ENCODE measurements at regions not wholly inside any gene's neighbourhood (a gene's known extent, or its start where the extent isn't known, plus 50 kb on each side); places are given as distances from the start of the nearest gene placed in this dataset.

- Mint-ChIP-seq H3K27me3 (ENCODE audit: insufficient read depth) (peaks cover 1% of the 10 kb centered on the region), H3K9me3 (no peaks in the 10 kb centered on the region), H3K36me3 (ENCODE audit: low read depth) (no peaks in the 10 kb centered on the region), H3K27ac (no peak overlapping the region), H3K4me1 (no peaks in the 10 kb centered on the region), H3K4me3 (no peak overlapping the region)
- Histone ChIP-seq H3K9me3 (ENCODE audit: control insufficient read depth, low read length) (no peaks in the 10 kb centered on the region), H3K4me3 (ENCODE audit: low read length) (no peak overlapping the region), H3K36me3 (ENCODE audit: control insufficient read depth, insufficient read depth, low read length) (no peaks in the 10 kb centered on the region), H3K27ac (ENCODE audit: low read depth, low read length) (no peak overlapping the region), H3K9ac (ENCODE audit: extremely low read depth, low read length, poor library complexity, severe bottlenecking) (no peak overlapping the region), H3K27me3 (ENCODE audit: control insufficient read depth, insufficient read depth, low read length, poor library complexity, severe bottlenecking) (no peaks in the 10 kb centered on the region), H3K4me1 (ENCODE audit: control insufficient read depth, insufficient read depth, low read length) (no peaks in the 10 kb centered on the region)
- TF ChIP-seq CTCF (conservative IDR thresholded peaks at IDR 0.05) = no peak
- DNase-seq = no peak
- 93% methylated on average over 3 of the region's 3 CpGs for WGBS, 2 experiments (ENCODE audit: insufficient coverage in 1 of 2, insufficient read length in 1 of 2)
Measured at GRCh38 chr6:19067165-19067564, 680.0 kb downstream of the RNF144B start.

- Mint-ChIP-seq H3K36me3 (ENCODE audit: low read depth) (no peaks in the 10 kb centered on the region), H3K9me3 (no peaks in the 10 kb centered on the region), H3K4me3 (no peak overlapping the region), H3K27me3 (ENCODE audit: insufficient read depth) (peaks cover 1% of the 10 kb centered on the region), H3K27ac (no peak overlapping the region), H3K4me1 (no peaks in the 10 kb centered on the region)
- Histone ChIP-seq H3K4me3 (ENCODE audit: low read length) (no peak overlapping the region), H3K27ac (ENCODE audit: low read depth, low read length) (no peak overlapping the region), H3K9ac (ENCODE audit: extremely low read depth, low read length, poor library complexity, severe bottlenecking) (no peak overlapping the region), H3K4me1 (ENCODE audit: control insufficient read depth, insufficient read depth, low read length) (no peaks in the 10 kb centered on the region), H3K36me3 (ENCODE audit: control insufficient read depth, insufficient read depth, low read length) (no peaks in the 10 kb centered on the region), H3K27me3 (ENCODE audit: control insufficient read depth, insufficient read depth, low read length, poor library complexity, severe bottlenecking) (no peaks in the 10 kb centered on the region), H3K9me3 (ENCODE audit: control insufficient read depth, low read length) (no peaks in the 10 kb centered on the region)
- no peak for DNase-seq
- no peak for TF ChIP-seq CTCF (conservative IDR thresholded peaks at IDR 0.05)
Measured at GRCh38 chr6:19070520-19070919, 683.4 kb downstream of the RNF144B start.

- Mint-ChIP-seq H3K27ac (no peak overlapping the region), H3K4me1 (no peaks in the 10 kb centered on the region), H3K9me3 (peaks cover 4% of the 10 kb centered on the region), H3K4me3 (no peak overlapping the region), H3K36me3 (ENCODE audit: low read depth) (no peaks in the 10 kb centered on the region), H3K27me3 (ENCODE audit: insufficient read depth) (no peaks in the 10 kb centered on the region)
- Histone ChIP-seq H3K36me3 (ENCODE audit: control insufficient read depth, insufficient read depth, low read length) (no peaks in the 10 kb centered on the region), H3K27ac (ENCODE audit: low read depth, low read length) (no peak overlapping the region), H3K9ac (ENCODE audit: extremely low read depth, low read length, poor library complexity, severe bottlenecking) (no peak overlapping the region), H3K27me3 (ENCODE audit: control insufficient read depth, insufficient read depth, low read length, poor library complexity, severe bottlenecking) (no peaks in the 10 kb centered on the region), H3K9me3 (ENCODE audit: control insufficient read depth, low read length) (no peaks in the 10 kb centered on the region), H3K4me1 (ENCODE audit: control insufficient read depth, insufficient read depth, low read length) (no peaks in the 10 kb centered on the region), H3K4me3 (ENCODE audit: low read length) (no peak overlapping the region)
- TF ChIP-seq CTCF (conservative IDR thresholded peaks at IDR 0.05) = no peak
- DNase-seq = no peak
- WGBS, 2 experiments (ENCODE audit: insufficient coverage in 1 of 2, insufficient read length in 1 of 2) = 88% methylated on average over 1 of the region's 1 CpG; no CpG with 5 or more reads in 1 of the 2 experiments
Measured at GRCh38 chr6:19083801-19084200, 696.7 kb downstream of the RNF144B start.

All from endodermal cell (in vitro differentiated cells).